HCT116 (cell line): ENCODE measurements at regions not wholly inside any gene's neighbourhood (a gene's known extent, or its start where the extent isn't known, plus 50 kb on each side); places are given as distances from the start of the nearest gene placed in this dataset.

Source experiments
- ATAC-seq: fragments of 200-7000 bp; cut with Tn5 transposase; 2 replicates; pipeline ENCODE4 v1.9.1; 2020; ENCODE audit warnings: mild to moderate bottlenecking, moderate library complexity
- BruUV-seq: library from RNA; stranded (reverse); fragments of 400-500 nt; replicated peaks from 2 replicates; lab custom pipeline; 2021; lab: Mats Ljungman, UMichigan
- CTCF ChIA-PET: fragments of 300-600 bp; sonication (Branson Sonifier 250); formaldehyde crosslinking; loops from one replicate; lab custom pipeline; 2021; ENCODE audit warnings: antibody characterized with exemption; lab: Charles Lee
- POLR2A ChIA-PET: fragments of 300-600, 350-600 bp; sonication (Branson Sonifier 250); formaldehyde crosslinking; loops from one replicate; lab custom pipeline; 2021; ENCODE audit warnings: antibody characterized with exemption; lab: Charles Lee
- RAD21 ChIA-PET, 2 experiments: fragments of 300-600 bp; sonication (Branson Sonifier 250); formaldehyde crosslinking; loops; one replicate each; lab custom pipeline; 2023; ENCODE audit warnings: low total read pairs in 2 of 2; ENCODE audit not compliant: uncharacterized antibody in 2 of 2, unreplicated experiment in 2 of 2, low non-redundant PET in 1 of 2; lab: Charles Lee
- DNase-seq: peaks from one replicate; pipeline ENCODE4 v3.0.0-alpha.2; 2010; ENCODE audit warnings: low read depth, low spot score
- H2AFZ ChIP-seq: fragments of 200-600 bp; shearing (Covaris generic), sonication (generic); 2 replicates; pipeline ENCODE4 v1.6.1; 2017; ENCODE audit warnings: low read depth, mixed run types, mixed read lengths, antibody characterized with exemption, low read length; ENCODE audit not compliant: poor library complexity, severe bottlenecking
- H3K27ac ChIP-seq: 2 replicates; pipeline ENCODE4 v1.5.1; 2012; ENCODE audit warnings: low read depth, low read length
- H3K27me3 ChIP-seq: fragments of 200-600 bp; sonication (generic); 2 replicates; pipeline ENCODE4 v1.6.1; 2016; ENCODE audit warnings: mixed run types, low read length, mixed read lengths; ENCODE audit not compliant: insufficient read depth
- H3K36me3 ChIP-seq, 2 experiments: fragments of 200-500 bp in 1 of 2; fragments of 200-600 bp in 1 of 2; sonication (Bioruptor generic) in 1 of 2; sonication (generic) in 1 of 2; 2 replicates each; pipeline versions ENCODE4 v1.5.1 to v1.6.1; 2014 to 2016; ENCODE audit warnings: low read length in 2 of 2, inconsistent platforms in 1 of 2, mixed read lengths in 1 of 2, mixed run types in 1 of 2; ENCODE audit not compliant: insufficient read depth in 2 of 2, control insufficient read depth in 1 of 2
- H3K4me1 ChIP-seq, 2 experiments: fragments of 200-600 bp in 1 of 2; sonication (generic) in 1 of 2; 2 replicates each; pipeline versions ENCODE4 v1.5.1 to v1.6.1; 2012 to 2017; ENCODE audit warnings: low read length in 2 of 2, inconsistent platforms in 1 of 2, mild to moderate bottlenecking in 1 of 2, mixed read lengths in 1 of 2, mixed run types in 1 of 2, moderate library complexity in 1 of 2; ENCODE audit not compliant: insufficient read depth in 2 of 2, control insufficient read depth in 1 of 2
- H3K4me2 ChIP-seq: fragments of 200-600 bp; sonication (generic); 2 replicates; pipeline ENCODE4 v1.6.1; 2017; ENCODE audit warnings: mixed run types, low read length, mixed read lengths
- H3K4me3 ChIP-seq, 2 experiments: fragments of 200-600 bp in 1 of 2; sonication (generic) in 1 of 2; replicated peaks in 1 of 2; 2 replicates each; pipeline ENCODE4 v1.5.1; 2011 to 2016; ENCODE audit warnings: low read length in 2 of 2, control low read depth in 1 of 2, low read depth in 1 of 2, mild to moderate bottlenecking in 1 of 2, mixed read lengths in 1 of 2, mixed run types in 1 of 2
- H3K79me2 ChIP-seq: fragments of 200-600 bp; sonication (generic); 2 replicates; pipeline ENCODE4 v1.6.1; 2017; ENCODE audit warnings: mild to moderate bottlenecking, mixed run types, low read length, moderate library complexity, mixed read lengths; ENCODE audit not compliant: insufficient read depth
- H3K9ac ChIP-seq: fragments of 200-600 bp; sonication (generic); 2 replicates; pipeline ENCODE4 v1.6.1; 2016; ENCODE audit warnings: low read length, mixed read lengths
- H3K9me2 ChIP-seq: fragments of 200-600 bp; sonication (generic), shearing (Covaris generic); 2 replicates; pipeline ENCODE4 v1.6.1; 2017; ENCODE audit warnings: mixed run types, mild to moderate bottlenecking, moderate library complexity; ENCODE audit not compliant: insufficient read depth
- H3K9me3 ChIP-seq, 2 experiments: fragments of 200-500 bp in 1 of 2; fragments of 200-600 bp in 1 of 2; sonication (Bioruptor generic) in 1 of 2; sonication (generic) in 1 of 2; 2 replicates each; pipeline ENCODE4 v1.6.1; 2014 to 2017; ENCODE audit warnings: low read length in 2 of 2, mixed read lengths in 2 of 2, inconsistent platforms in 1 of 2, low read depth in 1 of 2, mild to moderate bottlenecking in 1 of 2, mixed run types in 1 of 2, moderate library complexity in 1 of 2; ENCODE audit not compliant: control insufficient read depth in 1 of 2, insufficient read depth in 1 of 2
- H4K20me1 ChIP-seq: fragments of 200-600 bp; sonication (generic), shearing (Covaris generic); 2 replicates; pipeline ENCODE4 v1.6.1; 2017; ENCODE audit warnings: mixed run types, mild to moderate bottlenecking, moderate library complexity; ENCODE audit not compliant: insufficient read depth
- CEBPB ChIP-seq: IDR thresholded peaks from 2 replicates; pipeline ENCODE4 v1.6.1; 2012; ENCODE audit warnings: low read depth
- POLR2A ChIP-seq: IDR thresholded peaks from 2 replicates; pipeline ENCODE4 v1.7.0; 2011; ENCODE audit warnings: borderline replicate concordance; ENCODE audit not compliant: insufficient read depth, insufficient read length; ENCODE audit errors: extremely low read depth
- POLR2AphosphoS5 ChIP-seq: IDR thresholded peaks from 2 replicates; pipeline ENCODE4 v1.6.1; 2011; ENCODE audit warnings: mild to moderate bottlenecking, low read depth, low read length, moderate library complexity
- SRF ChIP-seq: IDR thresholded peaks from 2 replicates; pipeline ENCODE4 v1.6.1; 2012; ENCODE audit warnings: low read depth
- ZFX ChIP-seq: fragments of 450-650 bp; IDR thresholded peaks from 2 replicates; pipeline ENCODE4 v1.6.1; 2017
- intact Hi-C: fragments of 100-400 bp; cut with micrococcal nuclease; formaldehyde crosslinking; loops from 2 replicates; pipeline ENCODE4 v1.10.0; 2022
- TF ChIP-seq, protein P1 (sequence below): IDR thresholded peaks from 2 replicates; pipeline ENCODE4 v1.6.1; 2012
- TF ChIP-seq, protein P2 (sequence below): IDR thresholded peaks from 2 replicates; pipeline ENCODE4 v1.6.1; 2012; ENCODE audit warnings: low read depth

GRCh38 chr21:35705888-35706287 lies 354.4 kb downstream of the SETD4 start:
- Histone ChIP-seq H3K9me3 (no peaks in the 10 kb centered on the region), H3K79me2 (no peaks in the 10 kb centered on the region), H2AFZ (no peak overlapping the region), H3K9me2 (no peaks in the 10 kb centered on the region), H3K27me3 (peaks cover 8% of the 10 kb centered on the region; the same call in 1 of the 2 replicates), H3K4me1 (no peaks in the 10 kb centered on the region), H3K36me3 (no peaks in the 10 kb centered on the region), H3K4me2 (no peak overlapping the region), H3K9ac (no peak overlapping the region), H3K27ac (no peak overlapping the region), H3K4me3 (no peak overlapping the region), H4K20me1 (no peaks in the 10 kb centered on the region)
- POLR2A ChIA-PET: no interaction called here
- no peak for TF ChIP-seq ZFX
- no peak for TF ChIP-seq POLR2AphosphoS5
- TF ChIP-seq, protein P1, sequence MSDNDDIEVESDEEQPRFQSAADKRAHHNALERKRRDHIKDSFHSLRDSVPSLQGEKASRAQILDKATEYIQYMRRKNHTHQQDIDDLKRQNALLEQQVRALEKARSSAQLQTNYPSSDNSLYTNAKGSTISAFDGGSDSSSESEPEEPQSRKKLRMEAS: no peak
- no peak for TF ChIP-seq POLR2A
- no peak for TF ChIP-seq CEBPB
- no peak for TF ChIP-seq SRF
- CTCF ChIA-PET: no interaction called here
- no TSS peak for BruUV-seq
- RAD21 ChIA-PET: no interaction called here
- ATAC-seq (no peak), DNase-seq (no peak)
- intact Hi-C loops: no loop called here

DNA sequence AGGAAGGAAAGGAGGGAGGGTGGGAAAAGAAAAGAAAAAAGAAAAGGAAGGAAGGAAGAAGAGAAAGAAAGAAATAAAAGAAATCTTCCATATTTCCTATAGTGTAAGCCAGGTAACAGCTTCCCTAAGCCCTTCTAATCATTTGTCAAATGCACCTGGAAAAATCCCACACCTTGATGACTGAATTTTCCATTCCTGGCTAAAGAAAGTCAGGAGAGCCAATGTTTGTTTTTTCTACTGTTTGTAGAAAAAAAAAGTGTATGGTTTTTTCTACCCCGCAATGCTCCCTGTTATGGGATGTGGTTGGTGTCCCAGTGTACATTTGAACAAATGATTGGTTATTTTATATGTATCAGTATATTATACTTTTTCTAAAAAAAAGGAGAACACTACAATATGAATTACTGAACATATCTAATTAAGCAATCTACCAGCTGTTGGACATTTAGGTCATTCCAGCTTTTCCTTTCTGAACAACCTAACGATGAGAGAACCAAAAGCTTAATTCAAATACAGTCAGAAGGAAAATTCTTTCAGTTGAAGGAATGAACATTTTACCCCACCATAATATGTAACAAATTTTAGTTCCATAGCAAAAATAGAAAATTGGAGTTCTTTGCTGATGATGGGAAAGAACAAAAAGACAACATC lies 355.0 kb downstream of the SETD4 start:
- no peaks in the 10 kb centered on the region for H3K79me2 ChIP-seq
- no peak overlapping the region for H3K4me2 ChIP-seq
- H3K4me3 ChIP-seq: no peak overlapping the region
- H3K9me3 ChIP-seq: no peaks in the 10 kb centered on the region
- no peaks in the 10 kb centered on the region for H3K36me3 ChIP-seq
- no TSS peak for BruUV-seq
- peaks cover 8% of the 10 kb centered on the region; the same call in 1 of the 2 replicates for H3K27me3 ChIP-seq
- no peak overlapping the region for H3K27ac ChIP-seq
- POLR2A ChIA-PET: no interaction called here
- CTCF ChIA-PET: no interaction called here
- H3K9ac ChIP-seq: no peak overlapping the region
- H3K4me1 ChIP-seq: no peaks in the 10 kb centered on the region
- DNase-seq (no peak), ATAC-seq (no peak)
- TF ChIP-seq CEBPB: no peak
- TF ChIP-seq, protein P2, sequence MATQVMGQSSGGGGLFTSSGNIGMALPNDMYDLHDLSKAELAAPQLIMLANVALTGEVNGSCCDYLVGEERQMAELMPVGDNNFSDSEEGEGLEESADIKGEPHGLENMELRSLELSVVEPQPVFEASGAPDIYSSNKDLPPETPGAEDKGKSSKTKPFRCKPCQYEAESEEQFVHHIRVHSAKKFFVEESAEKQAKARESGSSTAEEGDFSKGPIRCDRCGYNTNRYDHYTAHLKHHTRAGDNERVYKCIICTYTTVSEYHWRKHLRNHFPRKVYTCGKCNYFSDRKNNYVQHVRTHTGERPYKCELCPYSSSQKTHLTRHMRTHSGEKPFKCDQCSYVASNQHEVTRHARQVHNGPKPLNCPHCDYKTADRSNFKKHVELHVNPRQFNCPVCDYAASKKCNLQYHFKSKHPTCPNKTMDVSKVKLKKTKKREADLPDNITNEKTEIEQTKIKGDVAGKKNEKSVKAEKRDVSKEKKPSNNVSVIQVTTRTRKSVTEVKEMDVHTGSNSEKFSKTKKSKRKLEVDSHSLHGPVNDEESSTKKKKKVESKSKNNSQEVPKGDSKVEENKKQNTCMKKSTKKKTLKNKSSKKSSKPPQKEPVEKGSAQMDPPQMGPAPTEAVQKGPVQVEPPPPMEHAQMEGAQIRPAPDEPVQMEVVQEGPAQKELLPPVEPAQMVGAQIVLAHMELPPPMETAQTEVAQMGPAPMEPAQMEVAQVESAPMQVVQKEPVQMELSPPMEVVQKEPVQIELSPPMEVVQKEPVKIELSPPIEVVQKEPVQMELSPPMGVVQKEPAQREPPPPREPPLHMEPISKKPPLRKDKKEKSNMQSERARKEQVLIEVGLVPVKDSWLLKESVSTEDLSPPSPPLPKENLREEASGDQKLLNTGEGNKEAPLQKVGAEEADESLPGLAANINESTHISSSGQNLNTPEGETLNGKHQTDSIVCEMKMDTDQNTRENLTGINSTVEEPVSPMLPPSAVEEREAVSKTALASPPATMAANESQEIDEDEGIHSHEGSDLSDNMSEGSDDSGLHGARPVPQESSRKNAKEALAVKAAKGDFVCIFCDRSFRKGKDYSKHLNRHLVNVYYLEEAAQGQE: no peak
- TF ChIP-seq POLR2AphosphoS5: no peak
- TF ChIP-seq POLR2A: no peak
- intact Hi-C loops: no loop called here
- no peak overlapping the region for H2AFZ ChIP-seq
- no peaks in the 10 kb centered on the region for H4K20me1 ChIP-seq
- RAD21 ChIA-PET: no interaction called here
- H3K9me2 ChIP-seq: no peaks in the 10 kb centered on the region
